CD4-positive, alpha-beta memory T cell (primary cell): ENCODE measurements at regions not wholly inside any gene's neighbourhood (a gene's known extent, or its start where the extent isn't known, plus 50 kb on each side); places are given as distances from the start of the nearest gene placed in this dataset.

Experiments
- CTCF ChIA-PET: fragments of 350-600 bp; sonication (Branson Sonifier 250); formaldehyde crosslinking; loops from one replicate; lab custom pipeline; 2021; ENCODE audit warnings: inconsistent platforms; ENCODE audit not compliant: partially characterized antibody; lab: Charles Lee
- POLR2A ChIA-PET: fragments of 350-600 bp; sonication (Branson Sonifier 250); formaldehyde crosslinking; loops from one replicate; lab custom pipeline; 2021; ENCODE audit not compliant: partially characterized antibody; lab: Charles Lee
- DNase-seq, 5 donors: peaks; one replicate each; pipeline versions ENCODE4 v3.0.0 to v3.0.0-alpha.2; 2020 to 2022; ENCODE audit warnings: mixed read lengths in 1 of 5
- H3K27ac ChIP-seq: one replicate; pipeline ENCODE4 v1.7.0; 2013; ENCODE audit warnings: low read depth, low read length
- H3K27me3 ChIP-seq: 2 replicates; pipeline ENCODE4 v1.7.0; 2013; ENCODE audit warnings: mild to moderate bottlenecking, low read length, moderate library complexity; ENCODE audit not compliant: insufficient read depth
- H3K36me3 ChIP-seq: 2 replicates; pipeline ENCODE4 v1.7.0; 2013; ENCODE audit warnings: mild to moderate bottlenecking, low read length, moderate library complexity; ENCODE audit not compliant: insufficient read depth
- H3K4me1 ChIP-seq: 2 replicates; pipeline ENCODE4 v1.7.0; 2013; ENCODE audit warnings: mild to moderate bottlenecking, low read length, moderate library complexity; ENCODE audit not compliant: insufficient read depth
- H3K4me3 ChIP-seq, 2 donors: one replicate each; pipeline ENCODE4 v1.7.0; 2013; ENCODE audit warnings: low read length in 2 of 2, mild to moderate bottlenecking in 1 of 2
- H3K9me3 ChIP-seq, 2 donors: one replicate each; pipeline ENCODE4 v1.7.0; 2013; ENCODE audit warnings: low read length in 2 of 2, control low read depth in 1 of 2; ENCODE audit not compliant: control insufficient read depth in 1 of 2
- H3K27ac Mint-ChIP-seq, 7 donors: one replicate each; pipeline ENCODE4 v1.8.0; 2020 to 2021; ENCODE audit warnings: mixed read lengths in 7 of 7, mild to moderate bottlenecking in 6 of 7, inconsistent platforms in 3 of 7, moderate library complexity in 3 of 7
- H3K27me3 Mint-ChIP-seq, 2 donors: one replicate each; pipeline ENCODE4 v1.8.0; 2020 to 2021; ENCODE audit warnings: mixed read lengths in 2 of 2
- H3K36me3 Mint-ChIP-seq, 2 donors: one replicate each; pipeline ENCODE4 v1.8.0; 2020 to 2021; ENCODE audit warnings: mixed read lengths in 2 of 2, inconsistent platforms in 1 of 2, mild to moderate bottlenecking in 1 of 2
- H3K4me1 Mint-ChIP-seq, 4 donors: one replicate each; pipeline ENCODE4 v1.8.0; 2020 to 2021; ENCODE audit warnings: mixed read lengths in 4 of 4, mild to moderate bottlenecking in 1 of 4
- H3K4me3 Mint-ChIP-seq, 8 donors: one replicate each; pipeline ENCODE4 v1.8.0; 2020 to 2021; ENCODE audit warnings: mixed read lengths in 8 of 8, mild to moderate bottlenecking in 7 of 8, moderate library complexity in 6 of 8, inconsistent platforms in 3 of 8
- H3K9me3 Mint-ChIP-seq, 8 donors: one replicate each; pipeline ENCODE4 v1.8.0; 2020 to 2021; ENCODE audit warnings: mixed read lengths in 8 of 8, mild to moderate bottlenecking in 5 of 8, inconsistent platforms in 3 of 8, moderate library complexity in 1 of 8
- intact Hi-C: fragments of 100-400 bp; cut with micrococcal nuclease; formaldehyde crosslinking; loops from one replicate; pipeline ENCODE4 v1.15.1; 2023

DNA sequence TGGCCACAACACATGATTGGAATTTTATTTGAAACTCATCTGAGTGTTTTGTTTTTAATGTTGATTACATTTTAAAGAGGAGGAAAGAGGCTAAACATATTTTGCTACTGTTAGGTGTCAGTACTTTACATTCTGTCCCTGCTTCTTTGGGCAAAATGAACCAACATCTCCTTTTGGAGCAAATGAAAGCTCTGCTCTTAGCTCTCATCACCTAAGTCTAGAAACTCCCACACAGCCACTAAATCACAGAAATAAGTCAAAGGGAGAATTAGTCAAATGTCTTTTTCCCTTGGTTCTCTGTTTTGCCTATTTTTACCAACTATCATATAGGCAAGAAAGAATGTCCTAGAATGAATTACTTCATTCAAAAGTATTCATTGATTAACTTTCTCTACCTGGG, 666.8 kb downstream of the RNF144A start:
- CTCF ChIA-PET = no interaction called here
- peaks cover 0 to 2% (median 0%) of the 10 kb centered on the region in 4 donors for H3K4me1 Mint-ChIP-seq
- POLR2A ChIA-PET = no interaction called here
- H3K4me3 ChIP-seq = no peak overlapping the region
- H3K36me3 ChIP-seq = no peaks in the 10 kb centered on the region
- no peaks in the 10 kb centered on the region for H3K4me1 ChIP-seq
- H3K27ac Mint-ChIP-seq = no peak overlapping the region
- no peak overlapping the region for H3K4me3 Mint-ChIP-seq
- no peak for DNase-seq
- no peaks in the 10 kb centered on the region for H3K27me3 ChIP-seq
- no peak overlapping the region for H3K27ac ChIP-seq
- H3K9me3 ChIP-seq = no peaks in the 10 kb centered on the region
- intact Hi-C loops = no loop called here
- H3K27me3 Mint-ChIP-seq = no peaks in the 10 kb centered on the region
- H3K9me3 Mint-ChIP-seq = peaks cover 2 to 16% (median 5%) of the 10 kb centered on the region in 8 donors
- H3K36me3 Mint-ChIP-seq = peaks cover 1 to 5% of the 10 kb centered on the region in 2 donors

DNA sequence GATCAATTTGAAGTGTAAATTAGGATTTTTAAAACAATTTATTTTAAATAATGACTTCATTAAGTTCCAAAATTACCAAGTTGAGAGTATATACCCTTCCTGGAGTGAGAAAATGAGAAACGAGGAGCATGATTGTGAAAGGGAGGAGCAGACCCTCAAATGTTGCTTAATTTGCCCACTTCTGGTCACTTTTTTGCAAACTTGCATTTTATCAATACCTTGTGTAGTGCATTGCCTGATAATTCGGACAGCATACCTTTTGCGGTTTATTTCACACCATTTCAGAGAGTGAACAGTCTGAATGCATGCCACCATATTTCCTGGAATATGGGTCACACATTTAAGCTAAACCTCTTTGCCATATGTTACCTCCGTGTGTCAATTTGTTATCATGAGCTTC, 669.7 kb downstream of the RNF144A start:
- no peak overlapping the region for H3K4me3 ChIP-seq
- Mint-ChIP-seq H3K4me3 (no peak overlapping the region), H3K27ac (no peak overlapping the region), H3K4me1 (peaks cover 0 to 4% (median 0%) of the 10 kb centered on the region in 4 donors), H3K9me3 (peaks cover 0 to 4% (median 0%) of the 10 kb centered on the region in 8 donors), H3K36me3 (no peaks in the 10 kb centered on the region), H3K27me3 (no peaks in the 10 kb centered on the region)
- CTCF ChIA-PET = no interaction called here
- intact Hi-C loops = no loop called here
- no peak for DNase-seq
- no peaks in the 10 kb centered on the region for H3K9me3 ChIP-seq
- H3K4me1 ChIP-seq = no peaks in the 10 kb centered on the region
- no peaks in the 10 kb centered on the region for H3K27me3 ChIP-seq
- POLR2A ChIA-PET = no interaction called here
- H3K27ac ChIP-seq = no peak overlapping the region
- no peaks in the 10 kb centered on the region for H3K36me3 ChIP-seq

DNA sequence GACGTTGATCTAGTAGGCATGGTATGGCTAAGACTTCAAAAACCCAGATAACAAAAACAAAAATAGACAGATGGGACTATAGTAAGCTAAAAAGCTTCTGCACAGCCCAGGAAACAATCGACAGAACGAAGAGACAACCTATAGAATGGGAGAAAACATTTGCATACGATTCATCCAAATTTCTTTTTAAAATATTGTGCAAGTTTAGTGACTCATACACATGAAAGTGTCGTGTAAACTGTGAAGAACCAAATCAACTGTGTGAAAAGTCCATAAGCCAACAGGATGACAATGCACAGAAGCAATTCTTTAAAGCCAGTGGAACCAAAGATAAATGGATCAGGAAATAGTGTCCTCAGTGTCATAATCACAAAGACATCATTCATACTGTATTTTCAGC, 671.1 kb downstream of the RNF144A start:
- Histone ChIP-seq H3K27ac (no peak overlapping the region), H3K9me3 (no peaks in the 10 kb centered on the region), H3K4me1 (no peaks in the 10 kb centered on the region), H3K36me3 (no peaks in the 10 kb centered on the region), H3K27me3 (no peaks in the 10 kb centered on the region), H3K4me3 (no peak overlapping the region)
- Mint-ChIP-seq H3K9me3 (peaks cover 0 to 2% (median 0%) of the 10 kb centered on the region in 8 donors), H3K36me3 (no peaks in the 10 kb centered on the region), H3K4me3 (no peak overlapping the region), H3K27ac (no peak overlapping the region), H3K4me1 (peaks cover 0 to 6% (median 2%) of the 10 kb centered on the region in 4 donors), H3K27me3 (no peaks in the 10 kb centered on the region)
- intact Hi-C loops = no loop called here
- DNase-seq = no peak
- CTCF ChIA-PET = no interaction called here
- POLR2A ChIA-PET = no interaction called here

DNA sequence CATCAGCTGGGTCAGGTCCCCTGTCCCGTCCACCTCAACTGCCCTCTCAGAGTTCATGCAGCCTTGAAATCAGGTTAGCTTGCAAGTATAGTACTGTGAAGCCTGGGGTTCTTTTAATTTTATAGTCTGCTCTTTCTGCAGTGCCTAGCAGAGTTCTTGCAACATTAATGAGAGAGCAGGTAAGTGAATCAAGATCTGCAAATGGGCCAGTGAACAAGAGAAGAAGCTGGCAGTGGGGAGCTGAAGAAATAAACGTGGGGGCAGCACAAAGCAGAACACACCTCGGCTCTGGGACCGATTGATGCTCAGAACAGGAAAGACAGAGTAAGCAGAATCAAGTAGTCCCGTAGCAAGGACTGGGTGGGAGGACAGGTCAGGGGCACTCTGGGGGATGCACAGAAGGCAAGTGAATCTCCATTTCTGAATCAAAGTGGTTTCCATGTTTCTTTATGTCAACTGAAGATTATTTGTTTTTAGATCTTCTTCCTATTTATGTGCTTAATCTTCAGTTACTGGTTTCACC, 675.5 kb downstream of the RNF144A start:
- H3K4me1 Mint-ChIP-seq = peaks cover 0 to 4% (median 3%) of the 10 kb centered on the region in 4 donors

DNA sequence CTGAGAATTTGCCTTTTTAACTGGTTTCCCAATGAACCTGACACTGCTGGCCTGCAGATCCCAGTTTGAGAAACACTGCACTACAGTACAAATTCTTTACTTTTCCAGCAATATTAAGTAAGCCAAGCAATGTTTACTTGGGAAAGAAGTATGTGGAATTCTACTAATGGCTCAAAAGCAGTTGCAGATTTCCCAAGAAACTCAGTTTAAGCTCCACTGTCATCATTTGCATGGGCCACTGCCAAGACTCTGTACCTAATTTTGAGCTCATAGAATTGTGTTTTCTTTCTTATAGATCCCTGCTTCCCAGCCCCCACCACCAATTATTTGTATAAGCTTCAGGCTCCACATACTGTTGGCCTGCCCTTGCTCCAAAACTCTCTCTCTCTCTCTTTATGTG, 676.1 kb downstream of the RNF144A start:
- peaks cover 0 to 4% (median 3%) of the 10 kb centered on the region in 4 donors for H3K4me1 Mint-ChIP-seq
- intact Hi-C loops = no loop called here
- H3K27me3 Mint-ChIP-seq = no peaks in the 10 kb centered on the region
- Histone ChIP-seq H3K4me1 (no peaks in the 10 kb centered on the region), H3K36me3 (no peaks in the 10 kb centered on the region), H3K4me3 (no peak overlapping the region), H3K27ac (no peak overlapping the region), H3K9me3 (no peaks in the 10 kb centered on the region), H3K27me3 (no peaks in the 10 kb centered on the region)
- no peak overlapping the region for H3K4me3 Mint-ChIP-seq
- H3K9me3 Mint-ChIP-seq = no peaks in the 10 kb centered on the region
- H3K36me3 Mint-ChIP-seq = no peaks in the 10 kb centered on the region
- ChIA-PET CTCF (no interaction called here), POLR2A (interaction anchor here (1.4 kb wide), 1 partner anchor 142 kb away, joined by 3 read pairs; no protein-coding TSS in a partner anchor)
- DNase-seq = no peak
- H3K27ac Mint-ChIP-seq = no peak overlapping the region

More for the DNA sequence above, 675.5 kb downstream of the RNF144A start:
- no peak for DNase-seq
- H3K4me3 Mint-ChIP-seq = peak overlapping the region in 1 of 8 donors; percentile 12
- no peaks in the 10 kb centered on the region for H3K9me3 ChIP-seq
- peak overlapping the region in 1 of 7 donors; percentile 29 for H3K27ac Mint-ChIP-seq
- CTCF ChIA-PET = no interaction called here
- H3K27me3 Mint-ChIP-seq = no peaks in the 10 kb centered on the region
- POLR2A ChIA-PET = interaction anchor here (1.4 kb wide), 1 partner anchor 141 kb away, joined by 3 read pairs; no protein-coding TSS in a partner anchor
- H3K4me1 ChIP-seq = no peaks in the 10 kb centered on the region
- no peaks in the 10 kb centered on the region for H3K9me3 Mint-ChIP-seq
- H3K36me3 Mint-ChIP-seq = no peaks in the 10 kb centered on the region
- no peaks in the 10 kb centered on the region for H3K36me3 ChIP-seq
- no peak overlapping the region for H3K4me3 ChIP-seq
- no peaks in the 10 kb centered on the region for H3K27me3 ChIP-seq
- no peak overlapping the region for H3K27ac ChIP-seq
- intact Hi-C loops = no loop called here

DNA sequence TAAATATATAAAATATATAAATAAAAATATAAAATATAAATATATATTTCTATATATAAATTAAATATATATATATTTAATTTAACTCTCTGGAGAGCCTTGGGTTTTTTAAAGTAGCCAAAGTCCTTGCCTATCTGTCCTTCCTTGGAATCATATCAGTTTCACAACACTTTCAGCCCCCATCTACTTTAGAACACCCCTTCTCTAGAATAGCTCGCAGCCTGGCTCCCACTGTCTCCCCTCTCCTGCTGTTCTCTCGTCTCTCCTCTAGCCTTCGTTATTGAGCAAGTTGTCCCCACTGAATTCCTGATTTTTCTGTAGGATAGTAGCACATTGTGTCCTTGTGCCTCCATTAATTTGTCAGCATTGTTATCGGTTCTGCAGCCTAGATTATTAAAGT, 677.0 kb downstream of the RNF144A start:
- Histone ChIP-seq H3K4me1 (no peaks in the 10 kb centered on the region), H3K27me3 (no peaks in the 10 kb centered on the region), H3K9me3 (no peaks in the 10 kb centered on the region), H3K36me3 (no peaks in the 10 kb centered on the region), H3K27ac (no peak overlapping the region), H3K4me3 (no peak overlapping the region)
- H3K9me3 Mint-ChIP-seq = no peaks in the 10 kb centered on the region
- H3K36me3 Mint-ChIP-seq = no peaks in the 10 kb centered on the region
- POLR2A ChIA-PET = no interaction called here
- CTCF ChIA-PET = interaction anchor here (0.6 kb wide), 1 partner anchor 689 kb away, joined by 3 read pairs; no protein-coding TSS in a partner anchor
- H3K27ac Mint-ChIP-seq = no peak overlapping the region
- intact Hi-C loops = no loop called here
- H3K4me1 Mint-ChIP-seq = peaks cover 0 to 4% (median 3%) of the 10 kb centered on the region in 4 donors
- DNase-seq = no peak
- H3K4me3 Mint-ChIP-seq = no peak overlapping the region
- no peaks in the 10 kb centered on the region for H3K27me3 Mint-ChIP-seq

DNA sequence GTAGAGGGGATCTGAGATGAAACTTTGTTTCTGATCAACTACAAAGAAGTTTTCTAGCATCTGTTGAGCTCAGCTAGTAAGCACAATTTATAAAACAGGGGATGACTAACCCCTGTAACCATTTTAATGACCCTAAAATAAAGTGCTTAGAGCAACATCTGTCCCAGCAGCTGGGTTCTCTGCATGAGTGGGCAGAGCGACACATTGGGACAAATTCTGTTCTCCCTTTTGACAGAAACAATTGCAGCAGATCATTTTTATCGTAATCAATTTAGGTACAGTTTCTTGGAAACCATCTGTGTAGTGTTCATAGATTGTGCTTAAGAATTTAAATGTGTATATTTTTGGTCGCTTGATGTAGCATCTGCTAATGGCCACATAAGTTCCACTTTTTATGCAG, 678.0 kb downstream of the RNF144A start:
- DNase-seq = no peak
- Mint-ChIP-seq H3K27me3 (no peaks in the 10 kb centered on the region), H3K4me1 (peaks cover 0 to 4% (median 3%) of the 10 kb centered on the region in 4 donors), H3K27ac (no peak overlapping the region), H3K36me3 (no peaks in the 10 kb centered on the region), H3K4me3 (no peak overlapping the region), H3K9me3 (peaks cover 0 to 3% (median 0%) of the 10 kb centered on the region in 8 donors)
- Histone ChIP-seq H3K36me3 (no peaks in the 10 kb centered on the region), H3K9me3 (no peaks in the 10 kb centered on the region), H3K4me1 (no peaks in the 10 kb centered on the region), H3K4me3 (no peak overlapping the region), H3K27me3 (no peaks in the 10 kb centered on the region), H3K27ac (no peak overlapping the region)
- CTCF ChIA-PET = interaction anchor here (0.6 to 1.0 kb wide), 2 partner anchors 14 to 31 kb away, joined by 3 to 4 read pairs; no protein-coding TSS in a partner anchor
- intact Hi-C loops = no loop called here
- POLR2A ChIA-PET = no interaction called here
